ENCODE measurements at regions not wholly inside any gene's neighbourhood (a gene's known extent, or its start where the extent isn't known, plus 50 kb on each side); places are given as distances from the start of the nearest gene placed in this dataset.

DNA sequence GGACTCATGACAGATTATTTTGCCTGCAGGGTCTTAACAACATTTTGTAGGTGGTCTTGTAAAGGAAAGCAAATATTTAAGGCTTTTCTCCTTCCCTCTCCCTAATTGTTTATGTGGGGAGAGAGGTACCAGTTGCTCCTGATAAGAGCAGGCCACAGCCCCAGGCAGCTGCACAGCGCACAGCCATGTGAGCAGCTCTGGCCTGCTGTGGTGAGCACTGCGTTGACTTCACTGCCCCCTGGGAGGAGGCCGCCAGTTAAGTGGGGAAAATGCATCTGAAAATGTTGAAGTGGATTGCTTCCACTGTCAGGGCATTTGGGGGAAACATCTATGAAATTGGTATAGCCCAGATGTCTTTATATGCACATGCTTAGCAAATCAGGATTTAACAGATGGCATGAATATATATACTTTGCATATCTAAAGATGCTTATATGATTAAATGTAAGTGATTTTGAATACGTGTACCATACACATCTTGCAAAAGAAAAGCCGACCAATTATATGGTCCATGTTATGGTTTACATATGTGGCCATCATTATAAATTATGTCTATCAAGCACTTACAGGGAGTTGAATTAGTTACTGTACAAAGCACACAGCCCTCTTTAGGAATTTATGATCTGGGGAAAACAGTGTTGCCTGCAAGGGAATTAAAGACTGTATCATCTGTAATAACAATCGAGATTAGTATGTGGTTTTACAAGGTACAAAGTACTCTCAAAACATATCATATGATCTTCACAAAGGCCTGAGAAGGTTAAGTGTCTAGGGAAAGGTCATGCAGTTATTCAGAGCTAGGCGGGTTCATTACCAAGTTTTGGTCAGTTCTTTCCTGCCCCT is 132.1 kb downstream of the RHOU start:
- FAIRE-seq (no peak), DNase-seq (ENCODE audit: insufficient read length, low spot score) (no peak)

DNA sequence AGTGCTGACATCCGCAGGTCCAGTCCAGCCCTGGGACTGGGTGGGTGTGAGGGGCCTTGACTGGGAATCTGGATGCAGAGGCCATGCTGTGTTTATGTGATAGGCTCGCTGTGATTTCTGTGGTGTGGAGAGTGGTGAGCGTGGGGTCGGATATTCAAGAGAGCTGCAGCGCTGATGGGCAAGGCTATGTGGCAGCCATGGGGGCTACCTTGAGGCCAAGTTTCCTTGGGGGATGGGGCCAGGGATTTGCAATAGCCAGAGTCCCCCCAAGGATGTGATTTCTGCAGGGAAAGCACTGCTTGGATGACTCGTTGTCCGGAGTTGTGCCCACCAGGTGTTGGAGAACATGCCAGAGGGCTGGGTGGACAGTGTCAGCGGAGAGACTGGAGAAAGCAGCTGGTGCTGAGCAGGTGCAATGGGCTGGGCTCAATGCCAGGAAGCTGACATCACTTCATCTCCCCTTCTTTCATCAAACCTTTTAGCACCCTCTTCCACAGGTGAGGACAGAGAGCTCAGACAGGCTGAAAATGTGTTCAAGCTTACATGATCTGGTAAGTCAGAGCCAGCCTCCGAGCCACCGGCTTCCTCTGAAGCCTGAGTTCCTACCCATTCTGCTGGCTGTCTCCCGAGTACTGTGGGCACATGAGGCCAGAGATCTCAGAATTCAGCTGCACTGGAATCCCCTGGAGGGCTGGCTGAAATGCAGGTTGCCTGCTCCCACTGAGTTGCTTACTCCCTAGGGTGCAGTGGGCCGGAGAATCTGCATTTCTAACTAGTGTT is 132.9 kb downstream of the RHOU start:
- DNase-seq (ENCODE audit: insufficient read length, low spot score) (no peak), FAIRE-seq (no peak)

DNA sequence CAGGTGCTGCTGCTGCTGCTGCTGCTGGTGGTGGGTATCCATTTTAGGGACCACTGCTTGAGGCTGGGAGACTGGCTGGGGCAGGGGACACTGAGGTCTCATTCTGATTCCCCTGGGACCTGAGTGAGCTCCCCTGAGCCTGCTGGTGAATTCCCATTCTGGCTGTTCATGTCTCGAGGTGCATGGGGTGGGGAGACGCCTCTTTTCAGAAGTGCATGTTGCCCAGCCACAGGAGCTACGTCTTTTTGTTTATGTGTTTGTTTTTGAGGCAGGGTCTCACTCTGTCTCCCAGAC is 133.4 kb downstream of the RHOU start:
- DNase-seq (ENCODE audit: insufficient read length, low spot score) = no peak
- FAIRE-seq = no peak

DNA sequence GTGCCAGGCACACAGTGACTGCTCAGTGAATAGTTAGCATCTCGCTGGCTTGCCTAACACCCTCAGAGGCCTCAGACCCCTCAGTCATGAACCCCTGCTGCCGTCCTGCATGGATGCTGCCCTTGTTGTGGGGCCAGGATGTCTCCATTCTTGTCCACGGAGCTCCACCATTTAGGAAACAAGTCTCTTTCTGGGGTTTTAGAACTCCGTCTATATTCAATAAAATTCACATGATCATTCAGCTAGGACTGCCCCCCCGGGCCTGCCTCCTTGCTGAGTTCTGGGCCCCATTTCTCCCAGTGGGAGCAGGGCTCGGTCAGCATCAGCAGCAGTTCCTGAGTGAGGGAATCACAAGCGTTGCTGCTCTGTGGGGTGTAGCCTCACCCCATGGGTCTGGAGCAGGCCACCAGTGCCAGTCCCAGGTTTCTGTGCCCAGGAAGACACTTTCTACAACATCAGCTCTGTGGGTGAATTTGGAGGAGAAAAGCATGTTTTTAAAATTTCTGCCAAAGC is 134.1 kb downstream of the RHOU start:
- FAIRE-seq = no peak

DNA sequence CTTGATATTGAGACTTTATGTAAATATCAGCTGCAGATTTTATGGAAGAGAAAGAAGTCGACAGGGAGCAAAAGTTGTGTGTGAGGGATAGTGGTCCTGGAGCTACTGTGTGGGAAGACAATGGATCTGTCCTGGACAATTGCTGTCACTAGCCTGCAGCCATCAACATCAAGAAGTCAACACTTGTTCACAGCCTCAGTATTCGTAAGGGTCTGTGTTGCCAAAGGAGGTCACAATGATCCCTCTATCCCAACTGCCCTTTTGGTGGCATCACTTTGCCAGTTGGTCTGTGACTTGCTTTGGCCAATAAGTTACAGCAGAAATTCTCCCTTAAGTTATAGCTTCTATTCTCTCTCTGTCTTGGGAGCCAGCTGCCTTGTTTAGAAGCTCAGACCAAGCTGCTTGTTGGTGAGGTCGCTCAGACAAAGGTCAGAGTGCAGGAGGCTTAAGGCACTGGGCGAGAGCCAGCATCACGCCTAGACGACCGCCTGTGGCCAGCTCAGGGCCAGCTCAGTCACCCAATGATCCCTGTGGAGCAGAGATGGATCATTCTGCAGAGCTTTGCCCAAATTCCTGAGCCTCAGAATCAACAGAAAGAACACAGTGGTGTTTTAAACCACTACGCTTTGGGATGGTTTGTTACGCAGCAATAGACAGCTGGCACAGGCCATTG is 134.9 kb downstream of the RHOU start:
- FAIRE-seq (no peak), DNase-seq (ENCODE audit: insufficient read length, low spot score) (no peak)

More for the DNA sequence above, 134.1 kb downstream of the RHOU start:
- DNase-seq (ENCODE audit: insufficient read length, low spot score) = no peak

DNA sequence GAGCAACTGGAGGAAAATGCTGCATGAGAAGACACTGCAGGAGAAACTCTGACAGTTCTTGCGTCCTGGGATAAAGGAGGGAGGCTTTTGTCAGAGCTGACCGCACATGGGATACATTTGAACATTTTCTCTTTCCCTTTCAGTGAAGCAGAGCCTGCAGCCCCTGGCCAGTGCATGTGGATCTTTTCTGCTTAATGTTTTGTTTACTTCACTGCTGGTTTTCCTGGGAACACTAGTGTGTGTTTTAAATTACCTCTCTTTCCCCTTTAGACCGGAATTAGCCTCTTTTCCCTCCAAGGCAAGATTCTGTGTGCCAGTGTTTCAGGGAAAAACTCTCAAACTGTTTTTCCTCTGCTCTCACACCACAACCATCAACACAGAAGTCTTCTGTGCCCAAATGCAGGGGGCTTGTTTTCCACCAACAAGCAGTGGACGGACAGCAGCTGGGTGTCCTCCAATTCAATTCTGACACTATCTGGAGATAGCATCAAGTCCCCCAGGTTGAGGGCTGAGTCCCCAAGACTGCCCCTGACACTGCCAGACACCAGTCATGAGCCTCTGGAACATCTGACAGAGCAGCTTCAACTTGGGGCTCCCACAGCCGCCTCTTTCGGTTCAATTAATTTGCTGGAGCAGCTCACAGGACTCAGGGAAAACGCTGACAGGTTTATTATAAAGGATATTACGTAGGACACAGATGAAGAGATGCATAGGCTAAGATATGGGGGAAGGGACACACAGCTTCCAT is 136.2 kb downstream of the RHOU start:
- DNase-seq (ENCODE audit: insufficient read length, low spot score) (no peak), FAIRE-seq (no peak)

DNA sequence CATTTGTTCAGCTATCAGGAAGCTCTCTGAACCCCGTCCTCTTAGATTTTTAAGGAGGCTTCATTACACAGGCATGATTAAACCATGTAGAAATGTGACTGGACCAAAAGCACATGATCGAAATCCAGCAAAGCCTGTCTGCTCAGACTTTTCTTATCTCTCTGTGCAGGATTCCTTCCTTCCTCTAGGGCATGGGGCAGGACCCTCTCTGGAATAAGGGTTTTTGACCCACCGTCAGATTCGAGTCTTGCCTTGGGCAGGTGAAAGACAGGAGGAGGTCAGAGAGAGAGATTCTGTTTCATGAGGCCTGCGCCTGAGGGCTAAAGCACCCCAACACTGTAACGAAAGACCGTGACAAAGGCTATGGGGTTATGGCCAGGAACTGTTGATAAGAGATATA is 136.8 kb downstream of the RHOU start:
- no peak for DNase-seq (ENCODE audit: insufficient read length, low spot score)
- no peak for FAIRE-seq

DNA sequence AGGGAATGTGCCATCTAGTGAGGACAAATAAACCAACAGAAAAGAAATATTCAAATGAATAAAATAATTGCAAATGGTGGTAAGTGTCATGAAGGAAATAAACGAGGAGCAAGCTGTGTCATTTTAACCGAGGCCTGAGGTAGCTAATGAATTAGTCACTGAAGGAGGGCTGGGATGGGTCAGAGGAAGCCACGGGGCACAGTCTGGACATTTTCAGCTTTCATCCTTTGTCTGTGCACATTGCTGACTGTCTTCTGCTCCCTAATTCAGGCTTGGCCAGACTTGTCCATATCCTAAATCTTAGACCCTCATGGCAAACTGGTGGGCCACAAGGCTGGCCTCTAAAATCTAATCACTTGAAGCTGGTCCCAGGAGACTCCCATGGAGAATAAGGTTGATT is 138.4 kb downstream of the RHOU start:
- no peak for DNase-seq (ENCODE audit: insufficient read length, low spot score)
- FAIRE-seq = no peak

DNA sequence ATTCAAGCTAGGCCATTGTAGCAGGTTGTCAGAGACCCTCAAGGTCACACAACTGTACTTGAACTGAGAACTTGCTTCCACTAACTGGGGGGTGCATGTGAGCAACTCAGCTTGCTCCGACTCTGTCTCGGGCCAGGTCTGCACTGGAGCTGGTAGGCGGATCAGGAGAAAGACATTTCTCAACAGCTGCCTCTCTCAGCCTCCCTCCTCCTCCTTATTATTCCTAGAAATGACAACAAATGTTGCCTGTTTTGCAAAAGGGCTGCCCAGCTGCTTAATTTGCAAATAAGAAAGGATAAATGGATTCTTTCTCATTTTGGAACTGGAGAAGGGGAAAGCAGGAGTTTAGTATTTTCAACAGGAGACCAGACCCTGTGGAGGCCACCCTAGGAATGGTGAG is 140.5 kb downstream of the RHOU start:
- DNase-seq (ENCODE audit: insufficient read length, low spot score) = no peak
- FAIRE-seq = no peak

DNA sequence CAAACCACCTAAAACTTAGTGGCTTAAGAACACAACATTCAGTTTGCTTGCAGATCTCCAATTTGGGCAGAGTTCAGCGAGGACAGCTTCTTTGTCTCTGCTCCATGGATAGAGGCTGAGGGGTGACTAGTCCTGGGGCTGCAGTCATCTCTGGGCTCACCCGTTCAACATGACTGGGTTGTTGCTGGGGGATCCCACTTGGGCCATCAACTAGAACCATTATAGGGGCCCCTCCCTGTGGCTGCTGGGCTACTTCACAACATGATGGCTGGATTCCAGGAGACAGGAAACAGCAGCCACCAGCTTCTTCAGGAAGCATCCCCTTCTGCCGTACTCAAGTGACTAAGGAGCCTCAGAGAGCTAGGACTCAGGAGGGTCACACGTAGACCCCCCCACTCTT is 140.9 kb downstream of the RHOU start:
- FAIRE-seq (no peak), DNase-seq (ENCODE audit: insufficient read length, low spot score) (no peak)

DNA sequence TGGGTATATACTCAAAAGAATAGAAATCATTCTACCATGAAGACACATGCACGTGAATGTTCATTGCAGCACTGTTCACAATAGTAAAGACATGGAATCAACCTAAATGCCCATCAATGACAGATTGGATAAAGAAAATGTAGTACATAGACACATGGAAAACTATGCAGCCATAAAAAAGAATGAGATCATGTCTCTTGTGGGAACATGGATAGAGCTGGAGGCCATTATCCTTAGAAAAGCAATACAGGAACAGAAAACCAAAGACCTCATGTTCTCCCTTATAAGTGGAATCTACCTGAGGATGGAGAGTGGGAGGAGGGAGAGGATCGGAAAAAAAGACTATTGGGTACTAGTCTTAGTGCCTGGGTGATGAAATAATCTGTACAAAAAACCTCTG is 143.9 kb downstream of the RHOU start:
- DNase-seq (ENCODE audit: insufficient read length, low spot score) = no peak
- FAIRE-seq = no peak

DNA sequence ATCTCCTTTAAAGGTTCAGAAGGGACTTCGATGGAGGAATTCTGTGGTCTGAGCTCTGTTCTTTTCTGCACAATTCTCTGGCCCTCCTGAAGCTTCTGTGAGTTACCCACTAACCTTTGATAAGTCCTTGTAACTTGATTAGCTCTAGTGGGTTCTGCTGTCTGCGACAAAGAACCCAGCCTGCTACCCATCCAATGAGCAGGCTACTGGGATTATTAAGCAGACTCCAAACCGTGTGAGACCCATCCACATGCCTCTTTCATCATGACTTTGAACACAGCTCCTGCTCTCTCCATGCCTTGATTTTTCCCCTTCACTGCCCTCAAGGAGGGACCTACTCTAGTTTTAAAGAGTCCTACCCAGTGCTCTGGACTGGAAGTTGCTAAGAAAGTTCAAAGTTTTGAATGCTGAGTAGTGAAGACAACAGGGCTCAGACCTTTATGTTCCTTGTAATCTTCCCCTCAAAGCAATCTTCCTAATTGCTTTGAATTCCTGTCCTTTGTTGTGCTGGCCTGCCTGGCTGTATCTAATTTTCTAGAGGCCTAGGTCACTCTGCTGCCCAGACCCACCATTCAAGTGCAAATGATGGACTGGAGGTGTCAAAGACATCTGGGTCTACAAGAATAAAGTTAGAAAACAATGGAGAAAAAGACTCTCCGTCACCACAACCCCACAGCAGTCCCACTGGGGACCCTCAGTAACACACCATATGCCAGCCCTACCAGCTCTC is 146.9 kb downstream of the RHOU start:
- DNase-seq (ENCODE audit: insufficient read length, low spot score) (no peak), FAIRE-seq (no peak)

DNA sequence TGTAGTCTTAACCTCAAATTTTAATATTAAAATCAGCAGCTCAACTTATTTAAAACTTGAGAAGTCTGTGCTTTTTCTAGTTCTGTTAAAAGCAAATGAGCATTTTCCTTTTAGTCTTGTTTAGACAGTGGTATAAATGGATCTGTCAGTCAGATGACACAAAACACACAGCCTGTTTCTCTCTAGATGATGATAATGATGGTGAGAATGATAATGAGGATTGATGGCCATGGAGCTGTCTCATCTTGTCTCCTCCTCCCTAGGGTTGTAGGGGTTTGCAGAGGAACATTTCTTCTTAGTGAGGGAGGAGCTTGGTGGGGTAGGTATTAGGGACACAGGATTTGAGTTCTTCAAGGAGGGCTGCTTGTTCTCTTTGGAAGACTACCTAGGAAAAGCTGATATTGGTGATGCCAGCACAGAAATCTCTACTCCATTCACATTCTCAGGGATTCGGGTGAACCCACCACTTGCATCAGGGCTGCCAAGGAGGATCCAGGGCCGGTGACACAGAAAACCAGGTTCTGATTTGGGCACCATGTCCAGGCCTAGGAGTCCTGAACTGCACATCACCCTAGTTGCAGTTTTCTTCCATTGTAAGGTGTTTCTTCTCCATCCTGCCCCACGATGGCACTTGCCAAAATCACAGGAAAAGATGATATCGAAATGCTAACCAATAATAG is 147.6 kb downstream of the RHOU start:
- FAIRE-seq = peak; percentile 8
- no peak for DNase-seq (ENCODE audit: insufficient read length, low spot score)

DNA sequence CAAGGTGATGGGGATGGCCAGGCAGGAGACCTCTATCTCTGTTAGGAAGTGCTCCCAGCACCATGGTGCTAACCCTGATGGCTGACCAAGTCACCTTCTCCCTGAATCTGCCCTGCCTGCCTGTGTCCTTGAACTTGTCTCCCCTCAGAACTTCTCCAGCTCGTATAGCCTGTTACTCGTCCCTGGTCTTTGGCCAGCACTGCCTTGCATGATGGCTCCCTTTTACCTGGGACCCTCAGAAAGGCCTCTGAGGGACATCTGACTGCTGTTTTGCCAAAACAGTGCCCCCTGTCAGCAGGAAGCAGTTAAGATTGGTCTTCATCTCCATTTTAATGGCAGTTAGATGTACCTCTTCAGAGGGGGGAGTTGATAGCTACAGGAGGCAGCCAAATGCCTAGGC is 148.3 kb downstream of the RHOU start:
- DNase-seq (ENCODE audit: insufficient read length, low spot score) = no peak
- no peak for FAIRE-seq

DNA sequence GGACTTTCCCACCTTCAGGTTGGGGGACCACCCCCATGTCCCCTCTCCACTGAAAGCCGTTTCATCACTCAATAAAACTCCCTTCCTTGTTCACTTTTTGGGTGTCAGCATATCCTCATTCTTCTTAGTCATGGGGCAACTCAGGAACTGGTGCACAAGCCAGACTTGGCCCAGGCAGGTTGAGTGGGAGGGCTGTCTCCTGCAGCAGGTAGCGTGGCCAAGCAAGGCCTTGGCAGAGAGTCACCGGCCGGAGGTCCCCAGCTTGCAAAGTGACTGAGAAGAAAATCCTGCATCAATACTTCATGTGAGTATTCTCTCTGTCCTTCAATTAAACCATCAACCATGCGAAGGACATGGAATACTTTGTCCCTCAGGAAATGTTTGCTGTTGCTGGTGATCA is 148.9 kb downstream of the RHOU start:
- no peak for DNase-seq (ENCODE audit: insufficient read length, low spot score)
- no peak for FAIRE-seq

DNA sequence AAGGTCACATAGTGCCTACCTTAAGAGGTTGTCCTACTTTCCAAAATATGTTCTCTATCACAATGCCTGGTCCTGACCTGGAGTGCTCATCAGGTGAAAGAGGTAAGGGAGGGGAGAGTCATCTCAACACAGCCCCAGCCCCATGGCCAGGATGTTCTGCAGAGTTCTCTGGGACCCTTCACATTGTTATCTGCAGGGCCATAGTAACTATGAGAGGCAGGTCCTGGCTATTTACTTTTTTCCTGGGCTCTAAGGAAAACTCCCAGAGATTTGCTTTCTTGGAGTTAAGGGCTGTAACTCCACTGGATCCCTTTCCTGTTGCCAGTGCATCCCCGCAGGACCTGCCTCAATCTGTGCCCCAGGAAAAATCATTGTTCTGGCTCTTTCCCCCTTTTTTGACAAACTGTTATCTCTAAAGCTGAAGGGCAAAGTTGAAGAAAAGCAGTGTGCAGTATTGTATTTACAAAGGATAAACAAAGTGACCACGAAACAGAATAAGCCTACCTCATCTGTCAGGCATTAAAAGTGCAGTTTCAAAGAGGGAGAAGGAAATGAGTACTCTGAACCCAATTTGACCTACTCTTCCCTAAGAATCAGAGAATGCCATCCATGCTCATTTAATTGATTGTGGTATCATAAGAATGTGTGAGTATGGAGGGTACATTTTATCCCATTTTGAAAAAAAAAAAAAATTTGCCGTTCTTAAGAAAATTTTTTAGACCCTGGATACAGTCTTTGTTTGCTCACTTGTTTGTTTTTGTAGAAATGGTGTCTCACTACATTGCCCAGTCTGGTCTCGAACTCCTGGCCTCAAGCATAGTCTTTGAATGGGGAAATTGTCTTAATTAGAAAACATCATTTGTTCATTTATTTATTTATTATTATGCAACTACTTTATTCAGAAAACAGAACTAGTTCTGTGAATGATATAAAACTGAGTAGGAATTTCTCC is 149.6 kb downstream of the RHOU start:
- DNase-seq (ENCODE audit: insufficient read length, low spot score) (no peak), FAIRE-seq (no peak)

DNA sequence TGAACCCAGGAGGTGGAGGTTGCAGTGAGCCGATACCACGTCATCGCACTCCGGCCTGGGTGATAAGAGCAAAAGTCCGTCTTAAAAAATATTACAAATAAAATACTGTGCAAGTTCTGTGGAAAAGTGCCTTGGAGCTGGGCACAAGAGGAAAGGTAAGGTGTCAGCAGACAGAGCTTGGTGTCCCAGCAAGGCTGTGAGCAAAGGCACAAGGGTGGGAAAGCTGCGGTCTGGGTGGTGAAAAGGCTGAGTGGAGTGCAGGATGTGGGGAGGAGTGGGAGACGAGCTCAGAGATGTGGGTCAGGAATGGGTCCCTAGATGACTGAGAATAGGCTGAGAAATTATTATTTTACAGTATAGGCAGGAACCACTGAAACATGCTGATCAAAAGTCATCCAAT is 150.6 kb downstream of the RHOU start:
- FAIRE-seq (no peak), DNase-seq (ENCODE audit: insufficient read length, low spot score) (no peak)

DNA sequence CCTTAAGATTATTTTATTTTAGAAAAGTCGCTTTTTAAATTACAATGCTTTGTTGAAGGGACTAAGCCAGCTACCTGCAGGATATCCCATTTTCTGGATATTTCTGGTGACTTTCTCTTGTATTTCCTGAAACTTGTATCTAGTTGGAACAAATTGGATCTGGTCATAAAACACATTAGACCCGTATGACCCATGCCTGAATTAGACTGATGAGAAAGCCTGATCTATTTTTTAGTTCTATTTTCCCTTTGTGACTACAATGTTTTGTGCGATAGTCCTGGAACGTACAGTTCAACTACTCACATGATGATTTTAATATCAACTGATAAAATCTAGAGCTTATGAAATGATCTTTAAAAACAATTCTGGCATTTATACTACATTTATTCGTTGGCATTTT is 151.8 kb downstream of the RHOU start:
- FAIRE-seq (no peak), DNase-seq (ENCODE audit: insufficient read length, low spot score) (no peak)

DNA sequence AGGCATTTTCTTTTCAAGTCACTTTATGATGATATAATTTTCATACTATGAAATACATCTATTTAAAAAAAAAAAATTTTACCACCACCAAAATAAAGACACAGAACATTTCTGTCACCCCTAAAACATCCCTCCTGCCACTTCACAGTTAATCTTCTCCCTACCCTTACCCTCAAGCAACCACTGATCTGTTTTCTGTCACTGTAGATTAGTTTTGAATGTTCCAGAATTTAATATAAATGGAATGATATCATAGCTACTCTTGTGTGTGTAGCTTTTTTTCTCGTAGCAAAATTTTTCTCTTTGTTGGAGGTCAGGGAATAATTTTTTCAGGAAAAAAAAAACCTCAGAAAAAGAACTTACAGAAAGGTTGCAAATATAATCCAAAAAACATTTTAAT is 152.7 kb downstream of the RHOU start:
- FAIRE-seq = no peak
- DNase-seq (ENCODE audit: insufficient read length, low spot score) = no peak

All from GM19239 (cell line).